ENCODE measurements at regions not wholly inside any gene's neighbourhood (a gene's known extent, or its start where the extent isn't known, plus 50 kb on each side); places are given as distances from the start of the nearest gene placed in this dataset.

- no peak for FAIRE-seq
- no peaks in the 10 kb centered on the region for H3K4me1 Mint-ChIP-seq (ENCODE audit: low read depth, unreplicated experiment)
- Histone ChIP-seq H3K36me3 (ENCODE audit: insufficient read depth, low read length) (no peaks in the 10 kb centered on the region), H3K4me3 (ENCODE audit: insufficient read depth, low read depth, low read length) (no peak overlapping the region), H3K9ac (ENCODE audit: low read length) (no peak overlapping the region), H3K9me3 (ENCODE audit: insufficient read depth, low read depth, low read length) (no peaks in the 10 kb centered on the region), H3K4me2 (ENCODE audit: low read length) (no peak overlapping the region), H3K27ac (ENCODE audit: low read depth, low read length) (no peak overlapping the region), H3K79me2 (ENCODE audit: insufficient read depth, low read length) (no peaks in the 10 kb centered on the region), H3K27me3 (ENCODE audit: insufficient read depth, low read length) (no peaks in the 10 kb centered on the region), H2AFZ (ENCODE audit: low read depth, low read length) (no peak overlapping the region), H3K4me1 (ENCODE audit: insufficient read depth, low read length) (no peaks in the 10 kb centered on the region), H4K20me1 (ENCODE audit: insufficient read depth, low read length) (no peaks in the 10 kb centered on the region)
- no peak for TF ChIP-seq EZH2 (IDR thresholded peaks at IDR 0.05; ENCODE audit: insufficient read depth, low read length)
- no peak for TF ChIP-seq CTCF (IDR thresholded peaks at IDR 0.05; ENCODE audit: insufficient read depth, low read depth, low read length)
- no peaks in the 10 kb centered on the region for H3K9me3 Mint-ChIP-seq (ENCODE audit: unreplicated experiment)
- no peak overlapping the region for H3K27ac Mint-ChIP-seq (ENCODE audit: unreplicated experiment)
- no peak overlapping the region for H3K4me3 Mint-ChIP-seq (ENCODE audit: unreplicated experiment)
- no peaks in the 10 kb centered on the region for H3K36me3 Mint-ChIP-seq (ENCODE audit: low read depth, unreplicated experiment)
- H3K27me3 Mint-ChIP-seq (ENCODE audit: low read depth, unreplicated experiment), result peaks cover 3% of the 10 kb centered on the region
- DNase-seq (ENCODE audit: low read depth), result no peak
Measured at GRCh38 chr5:67379753-67380152, 183.2 kb upstream of the CD180 start.

- Histone ChIP-seq H3K9me3 (ENCODE audit: insufficient read depth, low read depth, low read length) (no peaks in the 10 kb centered on the region), H4K20me1 (ENCODE audit: insufficient read depth, low read length) (no peaks in the 10 kb centered on the region), H3K79me2 (ENCODE audit: insufficient read depth, low read length) (no peaks in the 10 kb centered on the region), H3K27ac (ENCODE audit: low read depth, low read length) (no peak overlapping the region), H3K9ac (ENCODE audit: low read length) (no peak overlapping the region), H3K4me2 (ENCODE audit: low read length) (no peak overlapping the region), H3K27me3 (ENCODE audit: insufficient read depth, low read length) (no peaks in the 10 kb centered on the region), H3K36me3 (ENCODE audit: insufficient read depth, low read length) (no peaks in the 10 kb centered on the region), H3K4me1 (ENCODE audit: insufficient read depth, low read length) (no peaks in the 10 kb centered on the region), H2AFZ (ENCODE audit: low read depth, low read length) (no peak overlapping the region), H3K4me3 (ENCODE audit: insufficient read depth, low read depth, low read length) (no peak overlapping the region)
- Mint-ChIP-seq H3K27ac (ENCODE audit: unreplicated experiment) (no peak overlapping the region), H3K4me1 (ENCODE audit: low read depth, unreplicated experiment) (no peaks in the 10 kb centered on the region), H3K9me3 (ENCODE audit: unreplicated experiment) (no peaks in the 10 kb centered on the region), H3K4me3 (ENCODE audit: unreplicated experiment) (no peak overlapping the region), H3K36me3 (ENCODE audit: low read depth, unreplicated experiment) (no peaks in the 10 kb centered on the region), H3K27me3 (ENCODE audit: low read depth, unreplicated experiment) (peaks cover 3% of the 10 kb centered on the region)
- DNase-seq (ENCODE audit: low read depth), result no peak
- TF ChIP-seq CTCF (IDR thresholded peaks at IDR 0.05; ENCODE audit: insufficient read depth, low read depth, low read length) (no peak), EZH2 (IDR thresholded peaks at IDR 0.05; ENCODE audit: insufficient read depth, low read length) (no peak)
- no peak for FAIRE-seq
Measured at GRCh38 chr5:67378256-67378655, 181.7 kb upstream of the CD180 start.

GRCh38 chr5:67377631-67378030 is 181.0 kb upstream of the CD180 start:
- Histone ChIP-seq H2AFZ (ENCODE audit: low read depth, low read length) (no peak overlapping the region), H4K20me1 (ENCODE audit: insufficient read depth, low read length) (no peaks in the 10 kb centered on the region), H3K4me3 (ENCODE audit: insufficient read depth, low read depth, low read length) (no peak overlapping the region), H3K36me3 (ENCODE audit: insufficient read depth, low read length) (no peaks in the 10 kb centered on the region), H3K9ac (ENCODE audit: low read length) (no peak overlapping the region), H3K27me3 (ENCODE audit: insufficient read depth, low read length) (no peaks in the 10 kb centered on the region), H3K27ac (ENCODE audit: low read depth, low read length) (no peak overlapping the region), H3K9me3 (ENCODE audit: insufficient read depth, low read depth, low read length) (no peaks in the 10 kb centered on the region), H3K4me1 (ENCODE audit: insufficient read depth, low read length) (no peaks in the 10 kb centered on the region), H3K4me2 (ENCODE audit: low read length) (no peak overlapping the region), H3K79me2 (ENCODE audit: insufficient read depth, low read length) (no peaks in the 10 kb centered on the region)
- H3K27me3 Mint-ChIP-seq (ENCODE audit: low read depth, unreplicated experiment), result peaks cover 3% of the 10 kb centered on the region
- H3K4me1 Mint-ChIP-seq (ENCODE audit: low read depth, unreplicated experiment), result no peaks in the 10 kb centered on the region
- FAIRE-seq (no peak), DNase-seq (ENCODE audit: low read depth) (no peak)
- no peaks in the 10 kb centered on the region for H3K36me3 Mint-ChIP-seq (ENCODE audit: low read depth, unreplicated experiment)
- TF ChIP-seq CTCF (IDR thresholded peaks at IDR 0.05; ENCODE audit: insufficient read depth, low read depth, low read length), result no peak
- no peak for TF ChIP-seq EZH2 (IDR thresholded peaks at IDR 0.05; ENCODE audit: insufficient read depth, low read length)
- no peaks in the 10 kb centered on the region for H3K9me3 Mint-ChIP-seq (ENCODE audit: unreplicated experiment)
- H3K4me3 Mint-ChIP-seq (ENCODE audit: unreplicated experiment), result no peak overlapping the region
- no peak overlapping the region for H3K27ac Mint-ChIP-seq (ENCODE audit: unreplicated experiment)

Data from astrocyte (in vitro differentiated cells and primary cell).